SK-N-SH (cell line): ENCODE measurements at regions not wholly inside any gene's neighbourhood (a gene's known extent, or its start where the extent isn't known, plus 50 kb on each side); places are given as distances from the start of the nearest gene placed in this dataset.

Experiments
- CTCF ChIA-PET: fragments of 300-600, 350-600 bp; formaldehyde crosslinking; extraction: SDS; loops from one replicate; lab custom pipeline; 2021; lab: Yijun Ruan, JAX
- POLR2A ChIA-PET: fragments of 350-600 bp; sonication (Branson Sonifier 250); formaldehyde crosslinking; extraction: SDS; loops from one replicate; lab custom pipeline; 2020; ENCODE audit warnings: antibody characterized with exemption, inconsistent platforms; lab: Yijun Ruan, JAX
- DNase-seq: peaks from one replicate; pipeline ENCODE4 v3.0.0; 2012
- H2AFZ ChIP-seq: fragments of 200-600 bp; sonication (generic); 2 replicates; pipeline ENCODE4 v1.8.1; 2016; ENCODE audit warnings: antibody characterized with exemption, mild to moderate bottlenecking, low read depth
- H3F3A ChIP-seq: fragments of 200-600 bp; sonication (generic); replicated peaks from 2 replicates; pipeline ENCODE3; 2016; ENCODE audit warnings: antibody characterized with exemption, mild to moderate bottlenecking; ENCODE audit not compliant: insufficient read depth
- H3K27ac ChIP-seq, 2 experiments: fragments of 200-500 bp in 1 of 2; fragments of 200-600 bp in 1 of 2; sonication (Bioruptor generic) in 1 of 2; sonication (generic), shearing (Covaris generic) in 1 of 2; 2 replicates each; pipeline versions ENCODE4 v1.5.1 to v1.6.1; 2014 to 2016; ENCODE audit warnings: low read depth in 2 of 2, inconsistent platforms in 1 of 2, low read length in 1 of 2, mild to moderate bottlenecking in 1 of 2, mixed read lengths in 1 of 2
- H3K27me3 ChIP-seq: fragments of 200-600 bp; sonication (generic), shearing (Covaris generic); 2 replicates; pipeline ENCODE4 v1.6.1; 2016; ENCODE audit warnings: mixed run types; ENCODE audit not compliant: insufficient read depth
- H3K36me3 ChIP-seq, 2 experiments: fragments of 200-500 bp in 1 of 2; fragments of 200-600 bp in 1 of 2; sonication (Bioruptor generic) in 1 of 2; sonication (generic) in 1 of 2; replicated peaks in 1 of 2; 2 replicates each; pipeline versions ENCODE3 to v1.5.1; 2014 to 2016; ENCODE audit warnings: low read length in 1 of 2, mild to moderate bottlenecking in 1 of 2; ENCODE audit not compliant: insufficient read depth in 2 of 2, control insufficient read depth in 1 of 2
- H3K4me1 ChIP-seq, 2 experiments: fragments of 200-500 bp in 1 of 2; fragments of 200-600 bp in 1 of 2; sonication (Bioruptor generic) in 1 of 2; sonication (generic), shearing (Covaris generic) in 1 of 2; 2 replicates each; pipeline versions ENCODE4 v1.5.1 to v1.6.1; 2014 to 2016; ENCODE audit warnings: low read depth in 1 of 2, low read length in 1 of 2, mixed run types in 1 of 2; ENCODE audit not compliant: insufficient read depth in 2 of 2, control insufficient read depth in 1 of 2
- H3K4me2 ChIP-seq: fragments of 200-600 bp; sonication (generic), shearing (Covaris generic); 2 replicates; pipeline ENCODE4 v1.6.1; 2017; ENCODE audit warnings: mixed run types
- H3K4me3 ChIP-seq, 2 experiments: fragments of 200-500 bp in 1 of 2; fragments of 200-600 bp in 1 of 2; sonication (Bioruptor generic) in 1 of 2; sonication (generic), shearing (Covaris generic) in 1 of 2; 2 replicates each; pipeline versions ENCODE4 v1.5.1 to v1.8.1; 2014 to 2016; ENCODE audit warnings: low read depth in 2 of 2, inconsistent platforms in 1 of 2, low read length in 1 of 2, mild to moderate bottlenecking in 1 of 2, mixed read lengths in 1 of 2, moderate library complexity in 1 of 2
- H3K79me2 ChIP-seq: fragments of 200-600 bp; sonication (generic); 2 replicates; pipeline ENCODE4 v1.8.1; 2017; ENCODE audit warnings: mild to moderate bottlenecking; ENCODE audit not compliant: insufficient read depth
- H3K9ac ChIP-seq: fragments of 200-600 bp; sonication (generic); 2 replicates; pipeline ENCODE4 v1.6.1; 2017; ENCODE audit warnings: mixed run types
- H3K9me2 ChIP-seq: fragments of 200-600 bp; sonication (generic); 2 replicates; pipeline ENCODE4 v1.6.1; 2017; ENCODE audit warnings: mixed run types
- H3K9me3 ChIP-seq: fragments of 200-600 bp; sonication (generic); 2 replicates; pipeline ENCODE4 v1.6.1; 2017; ENCODE audit warnings: mixed run types, mild to moderate bottlenecking, moderate library complexity
- H4K20me1 ChIP-seq: fragments of 200-600 bp; sonication (generic); 2 replicates; pipeline ENCODE4 v1.6.1; 2017; ENCODE audit warnings: mild to moderate bottlenecking, mixed run types; ENCODE audit not compliant: insufficient read depth
- FOSL2 ChIP-seq: IDR thresholded peaks from 2 replicates; pipeline ENCODE4 v1.4.0; 2012; ENCODE audit warnings: low read depth, mild to moderate bottlenecking, moderate library complexity, borderline replicate concordance
- GATA2 ChIP-seq: sonication (generic); formaldehyde crosslinking; IDR thresholded peaks from 2 replicates; pipeline ENCODE4 v1.5.0; 2020; ENCODE audit warnings: mild to moderate bottlenecking, missing genetic modification reagents
- MXI1 ChIP-seq: IDR thresholded peaks from 2 replicates; pipeline ENCODE4 v1.6.1; 2012; ENCODE audit warnings: mild to moderate bottlenecking, low read depth, low read length, improper control_type of control experiment
- RAD21 ChIP-seq: IDR thresholded peaks from 2 replicates; pipeline ENCODE4 v1.6.1; 2012; ENCODE audit warnings: mild to moderate bottlenecking, low read length
- RCOR1 ChIP-seq: fragments of 150-350 bp; IDR thresholded peaks from 2 replicates; pipeline ENCODE4 v1.6.1; 2017; ENCODE audit warnings: antibody characterized with exemption, low read length
- RFX5 ChIP-seq: IDR thresholded peaks from 2 replicates; pipeline ENCODE4 v1.6.1; 2012; ENCODE audit warnings: mild to moderate bottlenecking, improper control_type of control experiment, low read length
- RXRA ChIP-seq: IDR thresholded peaks from 2 replicates; pipeline ENCODE4 v1.4.0; 2012; ENCODE audit warnings: low read depth, mild to moderate bottlenecking, borderline replicate concordance
- SMC3 ChIP-seq: IDR thresholded peaks from 2 replicates; pipeline ENCODE4 v1.6.1; 2012; ENCODE audit warnings: low read depth, low read length, improper control_type of control experiment
- TAF1 ChIP-seq: IDR thresholded peaks from 2 replicates; pipeline ENCODE4 v1.6.1; 2012; ENCODE audit warnings: low read depth, mild to moderate bottlenecking, low read length, moderate library complexity, borderline replicate concordance
- TCF12 ChIP-seq: IDR thresholded peaks from 2 replicates; pipeline ENCODE4 v1.4.0; 2012
- WGBS: methylation state at CpG from one replicate; pipeline ENCODE4 v1.1.6; 2017; ENCODE audit warnings: low lambda C conversion rate; 5-methylcytosine and 5-hydroxymethylcytosine counted together
- TF ChIP-seq, protein P1 (sequence below): fragments of 150-350 bp; IDR thresholded peaks from 2 replicates; pipeline ENCODE4 v1.6.1; 2016; ENCODE audit warnings: mild to moderate bottlenecking, low read depth, low read length
- TF ChIP-seq, protein P2 (sequence below): IDR thresholded peaks from 2 replicates; pipeline ENCODE4 v1.6.1; 2012; ENCODE audit warnings: mild to moderate bottlenecking, low read depth, low read length, moderate library complexity
- TF ChIP-seq, protein P3 (sequence below): IDR thresholded peaks from 2 replicates; pipeline ENCODE4 v1.4.0; 2012; ENCODE audit warnings: low read depth
- TF ChIP-seq, protein P4 (sequence below): IDR thresholded peaks from 2 replicates; pipeline ENCODE4 v1.4.0; 2012; ENCODE audit warnings: low read depth, borderline replicate concordance
- TF ChIP-seq, protein P5 (sequence below): IDR thresholded peaks from 2 replicates; pipeline ENCODE4; 2012
- TF ChIP-seq, protein P6 (sequence below): IDR thresholded peaks from 2 replicates; pipeline ENCODE4 v1.4.0; 2012; ENCODE audit warnings: low read depth, borderline replicate concordance

DNA sequence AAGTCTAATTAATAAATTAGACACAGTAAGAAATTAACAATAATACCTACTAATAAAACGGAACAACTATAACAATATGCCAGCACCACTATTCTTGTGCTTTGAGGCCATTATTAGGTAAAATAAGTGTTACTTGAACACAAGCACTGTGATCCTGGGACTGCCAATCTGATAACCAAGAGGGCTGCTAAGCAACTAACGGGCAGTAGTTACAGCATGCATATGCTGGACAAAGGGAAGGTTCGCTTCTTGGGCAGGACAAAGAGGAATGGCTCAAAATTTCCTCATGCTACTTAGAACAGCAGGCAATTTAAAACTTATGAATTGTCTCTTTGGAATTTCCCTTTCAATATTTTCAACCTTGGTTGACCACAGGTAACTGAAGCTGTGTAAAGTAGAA, 718.6 kb downstream of the SORCS3 start:
- Histone ChIP-seq H3K27ac (no peak overlapping the region), H3K36me3 (no peaks in the 10 kb centered on the region), H3K9me2 (no peaks in the 10 kb centered on the region), H3K9ac (no peak overlapping the region), H2AFZ (no peak overlapping the region), H3K4me2 (no peak overlapping the region), H3F3A (no peaks in the 10 kb centered on the region), H4K20me1 (no peaks in the 10 kb centered on the region), H3K79me2 (no peaks in the 10 kb centered on the region), H3K9me3 (no peaks in the 10 kb centered on the region; the same call in 1 of the 2 replicates), H3K4me3 (no peak overlapping the region), H3K27me3 (no peaks in the 10 kb centered on the region), H3K4me1 (no peaks in the 10 kb centered on the region)
- POLR2A ChIA-PET: no interaction called here
- TF ChIP-seq FOSL2: no peak
- no peak for TF ChIP-seq RXRA
- TF ChIP-seq, protein P1, sequence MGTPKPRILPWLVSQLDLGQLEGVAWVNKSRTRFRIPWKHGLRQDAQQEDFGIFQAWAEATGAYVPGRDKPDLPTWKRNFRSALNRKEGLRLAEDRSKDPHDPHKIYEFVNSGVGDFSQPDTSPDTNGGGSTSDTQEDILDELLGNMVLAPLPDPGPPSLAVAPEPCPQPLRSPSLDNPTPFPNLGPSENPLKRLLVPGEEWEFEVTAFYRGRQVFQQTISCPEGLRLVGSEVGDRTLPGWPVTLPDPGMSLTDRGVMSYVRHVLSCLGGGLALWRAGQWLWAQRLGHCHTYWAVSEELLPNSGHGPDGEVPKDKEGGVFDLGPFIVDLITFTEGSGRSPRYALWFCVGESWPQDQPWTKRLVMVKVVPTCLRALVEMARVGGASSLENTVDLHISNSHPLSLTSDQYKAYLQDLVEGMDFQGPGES: no peak
- no peak for TF ChIP-seq GATA2 (CRISPR knock-in tag)
- no peak for TF ChIP-seq TAF1
- no peak for TF ChIP-seq TCF12
- TF ChIP-seq, protein P2, sequence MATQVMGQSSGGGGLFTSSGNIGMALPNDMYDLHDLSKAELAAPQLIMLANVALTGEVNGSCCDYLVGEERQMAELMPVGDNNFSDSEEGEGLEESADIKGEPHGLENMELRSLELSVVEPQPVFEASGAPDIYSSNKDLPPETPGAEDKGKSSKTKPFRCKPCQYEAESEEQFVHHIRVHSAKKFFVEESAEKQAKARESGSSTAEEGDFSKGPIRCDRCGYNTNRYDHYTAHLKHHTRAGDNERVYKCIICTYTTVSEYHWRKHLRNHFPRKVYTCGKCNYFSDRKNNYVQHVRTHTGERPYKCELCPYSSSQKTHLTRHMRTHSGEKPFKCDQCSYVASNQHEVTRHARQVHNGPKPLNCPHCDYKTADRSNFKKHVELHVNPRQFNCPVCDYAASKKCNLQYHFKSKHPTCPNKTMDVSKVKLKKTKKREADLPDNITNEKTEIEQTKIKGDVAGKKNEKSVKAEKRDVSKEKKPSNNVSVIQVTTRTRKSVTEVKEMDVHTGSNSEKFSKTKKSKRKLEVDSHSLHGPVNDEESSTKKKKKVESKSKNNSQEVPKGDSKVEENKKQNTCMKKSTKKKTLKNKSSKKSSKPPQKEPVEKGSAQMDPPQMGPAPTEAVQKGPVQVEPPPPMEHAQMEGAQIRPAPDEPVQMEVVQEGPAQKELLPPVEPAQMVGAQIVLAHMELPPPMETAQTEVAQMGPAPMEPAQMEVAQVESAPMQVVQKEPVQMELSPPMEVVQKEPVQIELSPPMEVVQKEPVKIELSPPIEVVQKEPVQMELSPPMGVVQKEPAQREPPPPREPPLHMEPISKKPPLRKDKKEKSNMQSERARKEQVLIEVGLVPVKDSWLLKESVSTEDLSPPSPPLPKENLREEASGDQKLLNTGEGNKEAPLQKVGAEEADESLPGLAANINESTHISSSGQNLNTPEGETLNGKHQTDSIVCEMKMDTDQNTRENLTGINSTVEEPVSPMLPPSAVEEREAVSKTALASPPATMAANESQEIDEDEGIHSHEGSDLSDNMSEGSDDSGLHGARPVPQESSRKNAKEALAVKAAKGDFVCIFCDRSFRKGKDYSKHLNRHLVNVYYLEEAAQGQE: no peak
- TF ChIP-seq, protein P3, sequence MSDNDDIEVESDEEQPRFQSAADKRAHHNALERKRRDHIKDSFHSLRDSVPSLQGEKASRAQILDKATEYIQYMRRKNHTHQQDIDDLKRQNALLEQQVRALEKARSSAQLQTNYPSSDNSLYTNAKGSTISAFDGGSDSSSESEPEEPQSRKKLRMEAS: no peak
- no peak for TF ChIP-seq MXI1
- TF ChIP-seq RAD21: no peak
- TF ChIP-seq, protein P4, sequence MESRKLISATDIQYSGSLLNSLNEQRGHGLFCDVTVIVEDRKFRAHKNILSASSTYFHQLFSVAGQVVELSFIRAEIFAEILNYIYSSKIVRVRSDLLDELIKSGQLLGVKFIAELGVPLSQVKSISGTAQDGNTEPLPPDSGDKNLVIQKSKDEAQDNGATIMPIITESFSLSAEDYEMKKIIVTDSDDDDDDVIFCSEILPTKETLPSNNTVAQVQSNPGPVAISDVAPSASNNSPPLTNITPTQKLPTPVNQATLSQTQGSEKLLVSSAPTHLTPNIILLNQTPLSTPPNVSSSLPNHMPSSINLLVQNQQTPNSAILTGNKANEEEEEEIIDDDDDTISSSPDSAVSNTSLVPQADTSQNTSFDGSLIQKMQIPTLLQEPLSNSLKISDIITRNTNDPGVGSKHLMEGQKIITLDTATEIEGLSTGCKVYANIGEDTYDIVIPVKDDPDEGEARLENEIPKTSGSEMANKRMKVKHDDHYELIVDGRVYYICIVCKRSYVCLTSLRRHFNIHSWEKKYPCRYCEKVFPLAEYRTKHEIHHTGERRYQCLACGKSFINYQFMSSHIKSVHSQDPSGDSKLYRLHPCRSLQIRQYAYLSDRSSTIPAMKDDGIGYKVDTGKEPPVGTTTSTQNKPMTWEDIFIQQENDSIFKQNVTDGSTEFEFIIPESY: no peak
- TF ChIP-seq, protein P5, sequence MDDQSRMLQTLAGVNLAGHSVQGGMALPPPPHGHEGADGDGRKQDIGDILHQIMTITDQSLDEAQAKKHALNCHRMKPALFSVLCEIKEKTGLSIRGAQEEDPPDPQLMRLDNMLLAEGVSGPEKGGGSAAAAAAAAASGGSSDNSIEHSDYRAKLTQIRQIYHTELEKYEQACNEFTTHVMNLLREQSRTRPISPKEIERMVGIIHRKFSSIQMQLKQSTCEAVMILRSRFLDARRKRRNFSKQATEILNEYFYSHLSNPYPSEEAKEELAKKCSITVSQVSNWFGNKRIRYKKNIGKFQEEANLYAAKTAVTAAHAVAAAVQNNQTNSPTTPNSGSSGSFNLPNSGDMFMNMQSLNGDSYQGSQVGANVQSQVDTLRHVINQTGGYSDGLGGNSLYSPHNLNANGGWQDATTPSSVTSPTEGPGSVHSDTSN: no peak
- TF ChIP-seq, protein P6, sequence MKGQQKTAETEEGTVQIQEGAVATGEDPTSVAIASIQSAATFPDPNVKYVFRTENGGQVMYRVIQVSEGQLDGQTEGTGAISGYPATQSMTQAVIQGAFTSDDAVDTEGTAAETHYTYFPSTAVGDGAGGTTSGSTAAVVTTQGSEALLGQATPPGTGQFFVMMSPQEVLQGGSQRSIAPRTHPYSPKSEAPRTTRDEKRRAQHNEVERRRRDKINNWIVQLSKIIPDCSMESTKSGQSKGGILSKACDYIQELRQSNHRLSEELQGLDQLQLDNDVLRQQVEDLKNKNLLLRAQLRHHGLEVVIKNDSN: no peak
- TF ChIP-seq RCOR1: no peak
- TF ChIP-seq SMC3: no peak
- no peak for TF ChIP-seq RFX5
- no peak for DNase-seq
- WGBS: 17% methylated on average over 3 of the region's 3 CpGs
- CTCF ChIA-PET: no interaction called here
